Thyroid gland (tissue), 4 donors: ENCODE measurements at regions not wholly inside any gene's neighbourhood (a gene's known extent, or its start where the extent isn't known, plus 50 kb on each side); places are given as distances from the start of the nearest gene placed in this dataset.

Source experiments
- CTCF ChIP-seq, 6 experiments: fragments of 200-600 bp in 3 of 6; fragments of 450-650 bp in 3 of 6; sonication (generic) in 3 of 6; IDR thresholded peaks; one replicate each; pipeline ENCODE4 v1.5.1; 2016 to 2019; ENCODE audit warnings: antibody characterized with exemption in 6 of 6, mild to moderate bottlenecking in 2 of 6, inconsistent platforms in 1 of 6, moderate library complexity in 1 of 6
- POLR2A ChIP-seq, 2 donors: fragments of 450-650 bp; IDR thresholded peaks; one replicate each; pipeline ENCODE4 v1.6.1; 2017; ENCODE audit warnings: antibody characterized with exemption in 2 of 2, mild to moderate bottlenecking in 2 of 2, moderate library complexity in 1 of 2

GRCh38 chr19:31127134-31127967 is 221.9 kb downstream of the TSHZ3 start:
- TF ChIP-seq POLR2A (IDR thresholded peaks at IDR 0.05) = no peak
- TF ChIP-seq CTCF (IDR thresholded peaks at IDR 0.05) = no peak
